ENCODE measurements at regions not wholly inside any gene's neighbourhood (a gene's known extent, or its start where the extent isn't known, plus 50 kb on each side); places are given as distances from the start of the nearest gene placed in this dataset.
"Not testable (repeated sequence)": the region's sequence is repeated elsewhere in the genome, so short reads cannot be mapped to it uniquely, and the experiment has no call there.

GRCh38 chr6:114650891-114651290 is 308.1 kb upstream of the HS3ST5 start:
- H3K27me3 ChIP-seq (ENCODE audit: low read length): no peaks in the 10 kb centered on the region
- H3K9me3 ChIP-seq (ENCODE audit: low read length): no peaks in the 10 kb centered on the region; the same call in 1 of the 2 replicates
- no peak overlapping the region for H3K4me2 ChIP-seq (ENCODE audit: low read depth, low read length, poor library complexity, severe bottlenecking)
- no peaks in the 10 kb centered on the region for H3K79me2 ChIP-seq (ENCODE audit: low read length)
- no peak overlapping the region for H3K9ac ChIP-seq (ENCODE audit: low read length)
- no peaks in the 10 kb centered on the region for H3K36me3 ChIP-seq (ENCODE audit: insufficient read depth, low read length)
- H3K4me1 ChIP-seq (ENCODE audit: low read length): no peaks in the 10 kb centered on the region
- no peaks in the 10 kb centered on the region for H3K9me2 ChIP-seq (replicated peaks; ENCODE audit: insufficient read depth, low read length)
- no peak for DNase-seq
- H3K4me3 ChIP-seq (ENCODE audit: low read length): no peak overlapping the region
- no peak overlapping the region for H2AFZ ChIP-seq (ENCODE audit: low read length)
- H3K27ac ChIP-seq (ENCODE audit: low read length): no peak overlapping the region
- no peaks in the 10 kb centered on the region for H4K20me1 ChIP-seq (ENCODE audit: insufficient read depth, low read depth, low read length)

DNA sequence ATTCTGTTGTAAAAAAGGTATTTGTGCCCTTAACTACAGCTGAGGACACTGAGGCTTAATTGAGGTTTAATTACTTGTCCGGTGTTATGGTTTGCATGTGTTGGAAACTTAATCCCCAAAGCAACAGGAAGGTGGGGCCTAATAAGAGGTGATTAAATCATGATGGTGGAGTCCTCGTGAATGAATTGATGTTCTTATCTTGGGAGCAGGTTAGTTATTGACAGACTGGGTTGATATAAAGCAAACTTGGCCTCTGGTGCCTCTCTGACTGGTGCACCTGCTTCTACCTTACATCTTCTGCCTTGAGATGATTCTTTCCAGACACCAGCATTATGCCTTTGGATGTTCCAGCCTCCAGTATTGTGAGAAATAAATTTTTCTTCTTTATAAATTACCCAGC is 306.5 kb upstream of the HS3ST5 start:
- DNase-seq: no peak
- Histone ChIP-seq H3K9me3 (ENCODE audit: low read length) (peaks cover 4% of the 10 kb centered on the region), H2AFZ (ENCODE audit: low read length) (no peak overlapping the region), H3K27me3 (ENCODE audit: low read length) (no peaks in the 10 kb centered on the region), H3K4me3 (ENCODE audit: low read length) (no peak overlapping the region), H3K9ac (ENCODE audit: low read length) (no peak overlapping the region), H3K79me2 (ENCODE audit: low read length) (no peaks in the 10 kb centered on the region), H3K4me1 (ENCODE audit: low read length) (no peaks in the 10 kb centered on the region), H3K27ac (ENCODE audit: low read length) (no peak overlapping the region), H3K4me2 (ENCODE audit: low read depth, low read length, poor library complexity, severe bottlenecking) (no peak overlapping the region), H4K20me1 (ENCODE audit: insufficient read depth, low read depth, low read length) (no peaks in the 10 kb centered on the region), H3K9me2 (replicated peaks; ENCODE audit: insufficient read depth, low read length) (no peaks in the 10 kb centered on the region), H3K36me3 (ENCODE audit: insufficient read depth, low read length) (no peaks in the 10 kb centered on the region)

DNA sequence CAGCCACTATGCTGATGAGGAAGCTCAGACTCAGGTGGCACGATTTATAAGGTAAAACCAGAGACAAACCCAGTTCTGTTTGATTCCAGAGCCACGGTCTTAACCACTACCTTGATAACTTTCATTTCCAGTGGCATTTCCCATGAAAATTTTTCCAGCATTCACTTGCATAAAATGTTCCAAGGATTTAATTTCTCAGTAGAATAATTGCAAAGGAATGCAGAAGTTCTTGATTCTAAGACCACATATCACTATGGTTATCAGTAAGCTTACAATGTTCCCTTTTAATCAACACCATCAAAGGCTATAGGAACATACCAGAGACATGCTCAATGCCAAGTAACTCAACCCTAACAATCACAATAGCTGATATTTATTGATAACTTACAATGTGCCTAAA is 306.0 kb upstream of the HS3ST5 start:
- no peaks in the 10 kb centered on the region for H3K4me1 ChIP-seq (ENCODE audit: low read length)

GRCh38 chr6:114638341-114638740 is 295.5 kb upstream of the HS3ST5 start:
- Histone ChIP-seq H3K9me2 (replicated peaks; ENCODE audit: insufficient read depth, low read length) (no peaks in the 10 kb centered on the region), H3K4me2 (ENCODE audit: low read depth, low read length, poor library complexity, severe bottlenecking) (no peak overlapping the region), H3K79me2 (ENCODE audit: low read length) (no peaks in the 10 kb centered on the region), H3K27ac (ENCODE audit: low read length) (no peak overlapping the region), H4K20me1 (ENCODE audit: insufficient read depth, low read depth, low read length) (no peaks in the 10 kb centered on the region), H3K27me3 (ENCODE audit: low read length) (no peaks in the 10 kb centered on the region), H3K4me1 (ENCODE audit: low read length) (no peaks in the 10 kb centered on the region), H3K36me3 (ENCODE audit: insufficient read depth, low read length) (no peaks in the 10 kb centered on the region), H3K4me3 (ENCODE audit: low read length) (no peak overlapping the region), H2AFZ (ENCODE audit: low read length) (no peak overlapping the region), H3K9ac (ENCODE audit: low read length) (no peak overlapping the region), H3K9me3 (ENCODE audit: low read length) (peaks cover 7% of the 10 kb centered on the region)
- no peak for DNase-seq

More for the DNA sequence above, 306.0 kb upstream of the HS3ST5 start:
- Histone ChIP-seq H3K27me3 (ENCODE audit: low read length) (no peaks in the 10 kb centered on the region), H3K9me2 (replicated peaks; ENCODE audit: insufficient read depth, low read length) (no peaks in the 10 kb centered on the region), H4K20me1 (ENCODE audit: insufficient read depth, low read depth, low read length) (no peaks in the 10 kb centered on the region), H3K9me3 (ENCODE audit: low read length) (peaks cover 4% of the 10 kb centered on the region), H2AFZ (ENCODE audit: low read length) (no peak overlapping the region), H3K4me3 (ENCODE audit: low read length) (no peak overlapping the region), H3K4me2 (ENCODE audit: low read depth, low read length, poor library complexity, severe bottlenecking) (no peak overlapping the region), H3K9ac (ENCODE audit: low read length) (no peak overlapping the region), H3K36me3 (ENCODE audit: insufficient read depth, low read length) (no peaks in the 10 kb centered on the region), H3K27ac (ENCODE audit: low read length) (no peak overlapping the region), H3K79me2 (ENCODE audit: low read length) (no peaks in the 10 kb centered on the region)
- no peak for DNase-seq

DNA sequence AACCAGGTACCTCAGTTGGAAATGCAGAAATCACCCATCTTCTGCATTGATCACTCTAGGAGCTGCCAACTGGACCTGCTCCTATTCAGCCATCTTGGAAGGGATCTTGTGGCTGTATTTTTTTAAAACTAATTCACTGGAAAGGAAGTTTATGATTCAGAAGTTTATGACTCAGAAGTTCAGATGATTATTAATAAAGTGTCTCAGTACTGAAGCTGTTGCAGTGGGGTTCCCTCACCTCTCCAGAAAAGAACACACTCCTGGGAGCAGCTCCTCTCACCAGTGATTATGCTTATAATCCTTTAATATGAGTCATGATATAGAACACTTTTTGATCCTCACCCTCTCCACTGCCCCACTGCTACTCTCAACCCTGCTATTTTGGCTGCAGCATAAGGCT is 291.2 kb upstream of the HS3ST5 start:
- no peak overlapping the region for H2AFZ ChIP-seq (ENCODE audit: low read length)
- peaks cover 7% of the 10 kb centered on the region for H3K9me3 ChIP-seq (ENCODE audit: low read length)
- H3K27ac ChIP-seq (ENCODE audit: low read length): no peak overlapping the region
- H3K4me1 ChIP-seq (ENCODE audit: low read length): no peaks in the 10 kb centered on the region
- no peaks in the 10 kb centered on the region for H3K9me2 ChIP-seq (replicated peaks; ENCODE audit: insufficient read depth, low read length)
- no peaks in the 10 kb centered on the region for H3K36me3 ChIP-seq (ENCODE audit: insufficient read depth, low read length)
- no peaks in the 10 kb centered on the region for H3K79me2 ChIP-seq (ENCODE audit: low read length)
- no peak overlapping the region for H3K9ac ChIP-seq (ENCODE audit: low read length)
- no peaks in the 10 kb centered on the region for H4K20me1 ChIP-seq (ENCODE audit: insufficient read depth, low read depth, low read length)
- H3K4me2 ChIP-seq (ENCODE audit: low read depth, low read length, poor library complexity, severe bottlenecking): no peak overlapping the region
- no peaks in the 10 kb centered on the region for H3K27me3 ChIP-seq (ENCODE audit: low read length)
- no peak for DNase-seq
- H3K4me3 ChIP-seq (ENCODE audit: low read length): no peak overlapping the region

DNA sequence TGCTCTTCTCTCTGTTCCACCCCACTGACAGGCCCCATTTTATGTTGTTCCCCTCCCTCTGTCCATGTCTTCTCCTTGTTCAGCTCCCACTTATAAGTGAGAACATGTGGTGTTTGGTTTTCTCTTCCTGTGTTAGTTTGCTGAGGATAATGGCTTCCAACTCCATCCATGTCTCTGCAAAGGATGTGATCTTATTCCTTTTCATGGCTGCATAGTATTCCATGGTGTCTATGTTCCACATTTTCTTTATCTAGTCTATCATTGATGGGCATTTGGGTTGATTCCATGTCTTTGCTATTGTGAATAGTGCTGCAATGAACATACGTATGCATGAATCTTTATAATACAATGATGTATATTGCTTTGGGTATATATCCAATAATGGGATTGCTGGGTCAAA is 283.4 kb upstream of the HS3ST5 start:
- H3K9ac ChIP-seq (ENCODE audit: low read length); DNase-seq; H4K20me1 ChIP-seq (ENCODE audit: insufficient read depth, low read depth, low read length); H3K36me3 ChIP-seq (ENCODE audit: insufficient read depth, low read length); H3K4me2 ChIP-seq (ENCODE audit: low read depth, low read length, poor library complexity, severe bottlenecking); H3K27ac ChIP-seq (ENCODE audit: low read length); H3K9me2 ChIP-seq (replicated peaks; ENCODE audit: insufficient read depth, low read length); H3K79me2 ChIP-seq (ENCODE audit: low read length); H3K9me3 ChIP-seq (ENCODE audit: low read length); H3K4me3 ChIP-seq (ENCODE audit: low read length); H2AFZ ChIP-seq (ENCODE audit: low read length); H3K27me3 ChIP-seq (ENCODE audit: low read length); H3K4me1 ChIP-seq (ENCODE audit: low read length): not testable (repeated sequence)

DNA sequence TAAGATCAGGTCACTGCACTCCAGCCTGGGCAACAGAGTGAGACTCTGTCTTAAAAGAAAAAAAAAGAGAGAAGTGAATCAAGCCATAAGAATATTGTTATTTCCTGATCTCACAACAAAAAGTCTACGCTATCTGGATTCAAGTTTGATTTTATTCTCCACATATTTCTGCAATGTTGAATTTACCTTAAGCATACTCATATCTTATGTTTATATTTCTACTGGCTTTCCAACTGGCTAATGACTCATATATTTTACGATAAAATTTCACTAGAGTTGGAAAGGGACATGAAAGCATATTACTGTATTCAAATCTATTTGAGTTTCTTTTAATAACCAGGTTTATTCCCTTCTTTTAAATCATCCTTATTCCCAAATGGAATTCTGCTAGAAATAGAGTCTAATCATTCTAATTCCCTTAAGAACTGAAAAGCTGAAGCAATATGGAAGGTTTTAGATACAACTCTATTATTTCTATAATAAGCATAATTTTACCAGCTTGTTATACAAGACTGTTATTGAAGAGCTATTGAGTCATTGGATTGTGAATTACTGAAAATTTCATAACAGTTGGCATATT is 276.9 kb upstream of the HS3ST5 start:
- no peaks in the 10 kb centered on the region for H3K4me1 ChIP-seq (ENCODE audit: low read length)
- H3K79me2 ChIP-seq (ENCODE audit: low read length): no peaks in the 10 kb centered on the region
- no peak overlapping the region for H3K4me2 ChIP-seq (ENCODE audit: low read depth, low read length, poor library complexity, severe bottlenecking)
- H4K20me1 ChIP-seq (ENCODE audit: insufficient read depth, low read depth, low read length): no peaks in the 10 kb centered on the region
- H3K9me2 ChIP-seq (replicated peaks; ENCODE audit: insufficient read depth, low read length): no peaks in the 10 kb centered on the region
- no peaks in the 10 kb centered on the region for H3K36me3 ChIP-seq (ENCODE audit: insufficient read depth, low read length)
- H2AFZ ChIP-seq (ENCODE audit: low read length): no peak overlapping the region
- peaks cover 4% of the 10 kb centered on the region; the same call in 1 of the 2 replicates for H3K9me3 ChIP-seq (ENCODE audit: low read length)
- no peak overlapping the region for H3K9ac ChIP-seq (ENCODE audit: low read length)
- H3K4me3 ChIP-seq (ENCODE audit: low read length): no peak overlapping the region
- DNase-seq: no peak
- no peaks in the 10 kb centered on the region for H3K27me3 ChIP-seq (ENCODE audit: low read length)
- no peak overlapping the region for H3K27ac ChIP-seq (ENCODE audit: low read length)

DNA sequence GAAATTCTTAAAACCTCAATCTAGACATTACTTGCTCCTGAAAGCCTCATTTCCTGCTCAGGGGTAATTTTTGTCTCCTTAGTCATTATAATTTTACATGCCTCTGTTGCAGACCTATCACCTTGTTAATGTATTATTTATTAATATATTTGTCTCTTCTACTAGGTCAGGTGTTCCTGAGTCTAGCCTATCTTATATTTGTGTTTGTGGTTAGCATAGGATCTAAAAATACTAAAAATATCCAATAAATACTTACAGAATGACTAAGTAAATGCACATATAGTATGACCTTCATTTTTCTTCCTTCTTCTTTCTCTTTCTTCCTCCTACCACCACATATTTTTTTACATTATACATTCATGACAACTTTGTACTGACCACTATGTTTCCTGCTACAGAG is 268.9 kb upstream of the HS3ST5 start:
- H3K4me3 ChIP-seq (ENCODE audit: low read length): no peak overlapping the region
- no peak overlapping the region for H3K4me2 ChIP-seq (ENCODE audit: low read depth, low read length, poor library complexity, severe bottlenecking)
- no peak overlapping the region for H2AFZ ChIP-seq (ENCODE audit: low read length)
- H3K27me3 ChIP-seq (ENCODE audit: low read length): no peaks in the 10 kb centered on the region
- no peaks in the 10 kb centered on the region for H3K36me3 ChIP-seq (ENCODE audit: insufficient read depth, low read length)
- H3K9me3 ChIP-seq (ENCODE audit: low read length): no peaks in the 10 kb centered on the region
- no peaks in the 10 kb centered on the region for H3K4me1 ChIP-seq (ENCODE audit: low read length)
- H3K9ac ChIP-seq (ENCODE audit: low read length): no peak overlapping the region
- H4K20me1 ChIP-seq (ENCODE audit: insufficient read depth, low read depth, low read length): no peaks in the 10 kb centered on the region
- H3K9me2 ChIP-seq (replicated peaks; ENCODE audit: insufficient read depth, low read length): no peaks in the 10 kb centered on the region
- H3K27ac ChIP-seq (ENCODE audit: low read length): no peak overlapping the region
- H3K79me2 ChIP-seq (ENCODE audit: low read length): no peaks in the 10 kb centered on the region
- DNase-seq: no peak

DNA sequence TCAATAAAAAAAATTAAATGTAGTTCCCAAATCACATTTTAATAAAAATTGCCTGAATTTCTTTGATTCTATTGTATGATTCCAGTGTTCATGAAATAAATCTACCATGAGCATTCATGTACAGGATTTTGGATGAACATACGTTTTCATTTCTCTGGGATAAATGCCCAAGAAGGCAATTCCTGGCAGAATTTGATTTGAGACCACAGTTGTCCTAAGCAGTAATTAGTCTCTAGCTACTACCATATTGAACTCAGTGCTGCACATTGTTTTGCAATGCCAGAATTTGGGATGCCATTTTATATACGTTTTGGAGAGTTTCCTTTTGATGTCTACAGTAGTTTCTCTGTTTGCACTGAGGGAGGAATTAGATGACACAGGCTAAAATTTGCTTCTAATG is 265.3 kb upstream of the HS3ST5 start:
- H3K27ac ChIP-seq (ENCODE audit: low read length): no peak overlapping the region
- H3K4me1 ChIP-seq (ENCODE audit: low read length): no peaks in the 10 kb centered on the region
- H2AFZ ChIP-seq (ENCODE audit: low read length): no peak overlapping the region
- H3K4me3 ChIP-seq (ENCODE audit: low read length): no peak overlapping the region
- no peaks in the 10 kb centered on the region for H3K9me2 ChIP-seq (replicated peaks; ENCODE audit: insufficient read depth, low read length)
- no peak overlapping the region for H3K4me2 ChIP-seq (ENCODE audit: low read depth, low read length, poor library complexity, severe bottlenecking)
- no peaks in the 10 kb centered on the region for H3K79me2 ChIP-seq (ENCODE audit: low read length)
- H3K36me3 ChIP-seq (ENCODE audit: insufficient read depth, low read length): no peaks in the 10 kb centered on the region
- no peak for DNase-seq
- H4K20me1 ChIP-seq (ENCODE audit: insufficient read depth, low read depth, low read length): no peaks in the 10 kb centered on the region
- H3K9me3 ChIP-seq (ENCODE audit: low read length): no peaks in the 10 kb centered on the region; the same call in 1 of the 2 replicates
- H3K27me3 ChIP-seq (ENCODE audit: low read length): no peaks in the 10 kb centered on the region
- H3K9ac ChIP-seq (ENCODE audit: low read length): no peak overlapping the region

All from Karpas-422 (cell line).